H1 (cell line): ENCODE measurements at regions not wholly inside any gene's neighbourhood (a gene's known extent, or its start where the extent isn't known, plus 50 kb on each side); places are given as distances from the start of the nearest gene placed in this dataset.

ENCODE experiments used
- ASH2L ChIP-seq: fragments of 200-600, 300-600 bp; sonication (generic); IDR thresholded peaks from one replicate; pipeline ENCODE4 v1.7.1; 2017; ENCODE audit warnings: low read length
- CBX5 ChIP-seq: fragments of 300-800, 300-1000 bp; sonication (generic); IDR thresholded peaks from 2 replicates; pipeline ENCODE4 v1.7.1; 2016; ENCODE audit warnings: antibody characterized with exemption, low read length, low read depth
- CEBPB ChIP-seq: IDR thresholded peaks from 2 replicates; pipeline ENCODE4 v1.6.1; 2012; ENCODE audit warnings: low read depth, low read length
- CHD1 ChIP-seq: IDR thresholded peaks from 2 replicates; pipeline ENCODE4 v1.6.1; 2012; ENCODE audit warnings: low read depth, low read length, improper control_type of control experiment
- GABPA ChIP-seq: IDR thresholded peaks from 2 replicates; pipeline ENCODE4 v1.6.1; 2011; ENCODE audit warnings: mild to moderate bottlenecking, low read length, moderate library complexity, borderline replicate concordance; ENCODE audit not compliant: insufficient read depth
- JUND ChIP-seq: IDR thresholded peaks from 2 replicates; pipeline ENCODE4 v1.6.1; 2011; ENCODE audit warnings: mild to moderate bottlenecking, improper control_type of control experiment, low read length
- MAX ChIP-seq: IDR thresholded peaks from 2 replicates; pipeline ENCODE4 v1.6.1; 2012; ENCODE audit warnings: inconsistent platforms
- NANOG ChIP-seq: IDR thresholded peaks from 2 replicates; pipeline ENCODE4 v1.6.1; 2011; ENCODE audit warnings: low read length, low read depth, mild to moderate bottlenecking, inconsistent platforms; ENCODE audit not compliant: insufficient read depth, poor library complexity, severe bottlenecking
- POLR2A ChIP-seq, 2 experiments: IDR thresholded peaks; 1 replicate in 1 of 2; 2 replicates in 1 of 2; pipeline ENCODE4 v1.6.1; 2011; ENCODE audit warnings: low read depth in 2 of 2, low read length in 2 of 2, mild to moderate bottlenecking in 2 of 2; ENCODE audit errors: control extremely low read depth in 1 of 2
- RBBP5 ChIP-seq: IDR thresholded peaks from 2 replicates; pipeline ENCODE4 v1.7.1; 2012; ENCODE audit warnings: low read depth, mild to moderate bottlenecking, inconsistent platforms, low read length, moderate library complexity, borderline replicate concordance
- TF ChIP-seq, protein P1 (sequence below): fragments of 300-600 bp; sonication (generic); IDR thresholded peaks from 2 replicates; pipeline ENCODE4 v1.7.1; 2012; ENCODE audit warnings: low read length, moderate library complexity, mild to moderate bottlenecking, inconsistent platforms; ENCODE audit not compliant: insufficient replicate concordance
- TF ChIP-seq, protein P2 (sequence below): IDR thresholded peaks from 2 replicates; pipeline ENCODE4 v1.6.1; 2011; ENCODE audit warnings: low read length, improper control_type of control experiment

GRCh38 chr4:178812866-178813265 lies 1370.6 kb upstream of the AGA start (continued):
- TF ChIP-seq, protein P1, sequence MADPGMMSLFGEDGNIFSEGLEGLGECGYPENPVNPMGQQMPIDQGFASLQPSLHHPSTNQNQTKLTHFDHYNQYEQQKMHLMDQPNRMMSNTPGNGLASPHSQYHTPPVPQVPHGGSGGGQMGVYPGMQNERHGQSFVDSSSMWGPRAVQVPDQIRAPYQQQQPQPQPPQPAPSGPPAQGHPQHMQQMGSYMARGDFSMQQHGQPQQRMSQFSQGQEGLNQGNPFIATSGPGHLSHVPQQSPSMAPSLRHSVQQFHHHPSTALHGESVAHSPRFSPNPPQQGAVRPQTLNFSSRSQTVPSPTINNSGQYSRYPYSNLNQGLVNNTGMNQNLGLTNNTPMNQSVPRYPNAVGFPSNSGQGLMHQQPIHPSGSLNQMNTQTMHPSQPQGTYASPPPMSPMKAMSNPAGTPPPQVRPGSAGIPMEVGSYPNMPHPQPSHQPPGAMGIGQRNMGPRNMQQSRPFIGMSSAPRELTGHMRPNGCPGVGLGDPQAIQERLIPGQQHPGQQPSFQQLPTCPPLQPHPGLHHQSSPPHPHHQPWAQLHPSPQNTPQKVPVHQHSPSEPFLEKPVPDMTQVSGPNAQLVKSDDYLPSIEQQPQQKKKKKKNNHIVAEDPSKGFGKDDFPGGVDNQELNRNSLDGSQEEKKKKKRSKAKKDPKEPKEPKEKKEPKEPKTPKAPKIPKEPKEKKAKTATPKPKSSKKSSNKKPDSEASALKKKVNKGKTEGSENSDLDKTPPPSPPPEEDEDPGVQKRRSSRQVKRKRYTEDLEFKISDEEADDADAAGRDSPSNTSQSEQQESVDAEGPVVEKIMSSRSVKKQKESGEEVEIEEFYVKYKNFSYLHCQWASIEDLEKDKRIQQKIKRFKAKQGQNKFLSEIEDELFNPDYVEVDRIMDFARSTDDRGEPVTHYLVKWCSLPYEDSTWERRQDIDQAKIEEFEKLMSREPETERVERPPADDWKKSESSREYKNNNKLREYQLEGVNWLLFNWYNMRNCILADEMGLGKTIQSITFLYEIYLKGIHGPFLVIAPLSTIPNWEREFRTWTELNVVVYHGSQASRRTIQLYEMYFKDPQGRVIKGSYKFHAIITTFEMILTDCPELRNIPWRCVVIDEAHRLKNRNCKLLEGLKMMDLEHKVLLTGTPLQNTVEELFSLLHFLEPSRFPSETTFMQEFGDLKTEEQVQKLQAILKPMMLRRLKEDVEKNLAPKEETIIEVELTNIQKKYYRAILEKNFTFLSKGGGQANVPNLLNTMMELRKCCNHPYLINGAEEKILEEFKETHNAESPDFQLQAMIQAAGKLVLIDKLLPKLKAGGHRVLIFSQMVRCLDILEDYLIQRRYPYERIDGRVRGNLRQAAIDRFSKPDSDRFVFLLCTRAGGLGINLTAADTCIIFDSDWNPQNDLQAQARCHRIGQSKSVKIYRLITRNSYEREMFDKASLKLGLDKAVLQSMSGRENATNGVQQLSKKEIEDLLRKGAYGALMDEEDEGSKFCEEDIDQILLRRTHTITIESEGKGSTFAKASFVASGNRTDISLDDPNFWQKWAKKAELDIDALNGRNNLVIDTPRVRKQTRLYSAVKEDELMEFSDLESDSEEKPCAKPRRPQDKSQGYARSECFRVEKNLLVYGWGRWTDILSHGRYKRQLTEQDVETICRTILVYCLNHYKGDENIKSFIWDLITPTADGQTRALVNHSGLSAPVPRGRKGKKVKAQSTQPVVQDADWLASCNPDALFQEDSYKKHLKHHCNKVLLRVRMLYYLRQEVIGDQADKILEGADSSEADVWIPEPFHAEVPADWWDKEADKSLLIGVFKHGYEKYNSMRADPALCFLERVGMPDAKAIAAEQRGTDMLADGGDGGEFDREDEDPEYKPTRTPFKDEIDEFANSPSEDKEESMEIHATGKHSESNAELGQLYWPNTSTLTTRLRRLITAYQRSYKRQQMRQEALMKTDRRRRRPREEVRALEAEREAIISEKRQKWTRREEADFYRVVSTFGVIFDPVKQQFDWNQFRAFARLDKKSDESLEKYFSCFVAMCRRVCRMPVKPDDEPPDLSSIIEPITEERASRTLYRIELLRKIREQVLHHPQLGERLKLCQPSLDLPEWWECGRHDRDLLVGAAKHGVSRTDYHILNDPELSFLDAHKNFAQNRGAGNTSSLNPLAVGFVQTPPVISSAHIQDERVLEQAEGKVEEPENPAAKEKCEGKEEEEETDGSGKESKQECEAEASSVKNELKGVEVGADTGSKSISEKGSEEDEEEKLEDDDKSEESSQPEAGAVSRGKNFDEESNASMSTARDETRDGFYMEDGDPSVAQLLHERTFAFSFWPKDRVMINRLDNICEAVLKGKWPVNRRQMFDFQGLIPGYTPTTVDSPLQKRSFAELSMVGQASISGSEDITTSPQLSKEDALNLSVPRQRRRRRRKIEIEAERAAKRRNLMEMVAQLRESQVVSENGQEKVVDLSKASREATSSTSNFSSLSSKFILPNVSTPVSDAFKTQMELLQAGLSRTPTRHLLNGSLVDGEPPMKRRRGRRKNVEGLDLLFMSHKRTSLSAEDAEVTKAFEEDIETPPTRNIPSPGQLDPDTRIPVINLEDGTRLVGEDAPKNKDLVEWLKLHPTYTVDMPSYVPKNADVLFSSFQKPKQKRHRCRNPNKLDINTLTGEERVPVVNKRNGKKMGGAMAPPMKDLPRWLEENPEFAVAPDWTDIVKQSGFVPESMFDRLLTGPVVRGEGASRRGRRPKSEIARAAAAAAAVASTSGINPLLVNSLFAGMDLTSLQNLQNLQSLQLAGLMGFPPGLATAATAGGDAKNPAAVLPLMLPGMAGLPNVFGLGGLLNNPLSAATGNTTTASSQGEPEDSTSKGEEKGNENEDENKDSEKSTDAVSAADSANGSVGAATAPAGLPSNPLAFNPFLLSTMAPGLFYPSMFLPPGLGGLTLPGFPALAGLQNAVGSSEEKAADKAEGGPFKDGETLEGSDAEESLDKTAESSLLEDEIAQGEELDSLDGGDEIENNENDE = no peak
- no peak for TF ChIP-seq JUND
- TF ChIP-seq RBBP5 = no peak
- no peak for TF ChIP-seq CEBPB
- no peak for TF ChIP-seq ASH2L
- no peak for TF ChIP-seq GABPA
- TF ChIP-seq NANOG = no peak
- no peak for TF ChIP-seq POLR2A (IDR thresholded peaks at IDR 0.05; ENCODE audit: control extremely low read depth in 1 of 2, low read depth in 2 of 2, low read length in 2 of 2)
- no peak for TF ChIP-seq CBX5
- TF ChIP-seq MAX = no peak
- TF ChIP-seq, protein P2, sequence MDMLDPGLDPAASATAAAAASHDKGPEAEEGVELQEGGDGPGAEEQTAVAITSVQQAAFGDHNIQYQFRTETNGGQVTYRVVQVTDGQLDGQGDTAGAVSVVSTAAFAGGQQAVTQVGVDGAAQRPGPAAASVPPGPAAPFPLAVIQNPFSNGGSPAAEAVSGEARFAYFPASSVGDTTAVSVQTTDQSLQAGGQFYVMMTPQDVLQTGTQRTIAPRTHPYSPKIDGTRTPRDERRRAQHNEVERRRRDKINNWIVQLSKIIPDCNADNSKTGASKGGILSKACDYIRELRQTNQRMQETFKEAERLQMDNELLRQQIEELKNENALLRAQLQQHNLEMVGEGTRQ = no peak
- TF ChIP-seq CHD1 = no peak
